ENCODE measurements at regions not wholly inside any gene's neighbourhood (a gene's known extent, or its start where the extent isn't known, plus 50 kb on each side); places are given as distances from the start of the nearest gene placed in this dataset.

DNA sequence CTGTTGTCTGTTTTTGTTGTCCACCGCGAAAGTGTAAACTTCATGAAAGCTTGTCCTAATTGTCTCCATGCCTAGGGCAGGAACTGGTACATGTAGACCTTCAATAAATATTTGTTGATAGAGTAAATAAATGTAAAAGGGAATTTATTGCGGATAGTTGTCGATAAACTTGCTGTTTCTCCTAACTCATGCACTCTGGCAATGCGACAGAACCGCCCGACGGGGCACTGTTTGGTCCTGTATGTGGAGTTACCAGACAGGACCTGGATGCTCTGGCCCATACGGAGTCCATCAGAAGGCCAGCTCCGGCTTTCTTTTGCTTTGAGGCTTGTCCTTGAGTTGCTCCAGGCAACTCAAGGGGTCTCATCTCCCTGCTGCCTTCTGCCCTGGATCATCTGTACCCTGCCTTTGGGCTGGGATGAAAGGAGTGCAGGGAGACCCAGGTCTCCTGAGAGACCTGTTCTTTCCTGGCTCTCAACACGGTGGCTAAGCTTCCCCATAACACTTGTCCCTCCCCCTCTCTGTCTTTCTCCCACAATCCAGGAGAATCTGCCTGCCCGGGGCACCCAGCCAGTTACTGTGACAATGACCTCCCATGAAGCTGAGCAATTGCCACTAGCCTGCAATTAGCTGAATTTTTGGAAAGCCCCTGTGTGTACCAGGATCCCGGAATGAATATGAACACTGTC, 149.5 kb upstream of the PTCH1 start:
- no peak for DNase-seq

DNA sequence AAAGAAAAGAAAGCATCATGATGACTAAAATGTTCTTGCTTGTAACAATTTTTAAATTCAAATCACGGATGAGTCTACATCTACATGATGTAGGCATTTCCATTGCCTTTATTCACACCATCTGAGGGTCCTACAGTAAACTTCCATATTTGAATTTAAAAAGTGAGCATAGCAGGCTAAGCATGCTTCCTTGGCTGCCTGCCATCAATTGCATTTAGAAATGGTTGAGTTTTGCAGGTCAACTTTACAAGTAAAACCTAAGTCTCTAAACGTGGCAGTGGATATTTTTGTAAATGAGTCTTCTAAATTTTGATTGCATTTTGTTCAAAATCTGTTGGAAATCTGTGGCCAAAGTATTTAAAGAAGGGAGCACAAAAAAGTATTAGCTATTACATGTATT, 136.5 kb upstream of the PTCH1 start:
- no peak for DNase-seq

DNA sequence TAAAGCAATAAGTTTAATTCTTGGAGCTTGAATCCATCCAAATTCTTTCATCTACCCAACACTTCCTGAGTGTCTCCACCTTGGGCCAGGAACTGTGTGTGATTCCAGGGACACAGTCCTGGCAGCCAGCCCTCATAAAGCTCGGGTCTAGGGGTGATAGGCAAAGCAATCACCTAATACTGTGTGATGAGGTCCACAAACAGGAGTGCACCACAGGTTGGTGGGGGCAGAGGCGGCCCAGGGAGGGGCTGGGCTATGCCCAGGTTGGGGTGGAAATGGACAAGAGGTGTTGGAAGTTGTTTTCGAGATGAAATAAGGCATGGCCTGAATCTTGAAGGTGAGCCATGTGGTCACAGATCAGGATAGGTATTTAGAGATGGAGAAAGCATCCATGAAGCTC, 133.9 kb upstream of the PTCH1 start:
- no peak for DNase-seq

DNA sequence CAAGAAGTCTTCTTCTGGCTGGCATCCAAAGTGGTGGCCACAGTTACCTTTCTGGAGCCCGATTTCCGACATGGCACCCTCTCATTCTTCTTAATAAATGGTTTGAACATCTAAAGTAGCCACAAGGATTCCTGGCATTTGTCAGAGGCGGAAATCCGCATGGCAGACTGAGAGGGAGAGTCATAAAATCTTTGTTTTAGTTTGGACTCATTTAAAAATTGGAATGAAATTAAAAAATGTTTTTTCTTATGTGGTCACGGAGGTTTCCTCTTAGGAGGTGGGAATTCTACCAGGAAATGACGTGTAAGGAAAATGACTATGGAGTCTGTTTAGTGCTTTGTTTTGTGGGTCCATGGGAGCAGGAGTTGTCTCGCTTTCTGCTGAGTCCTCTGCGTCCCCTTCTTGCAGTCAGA, 133.0 kb upstream of the PTCH1 start:
- DNase-seq: no peak

DNA sequence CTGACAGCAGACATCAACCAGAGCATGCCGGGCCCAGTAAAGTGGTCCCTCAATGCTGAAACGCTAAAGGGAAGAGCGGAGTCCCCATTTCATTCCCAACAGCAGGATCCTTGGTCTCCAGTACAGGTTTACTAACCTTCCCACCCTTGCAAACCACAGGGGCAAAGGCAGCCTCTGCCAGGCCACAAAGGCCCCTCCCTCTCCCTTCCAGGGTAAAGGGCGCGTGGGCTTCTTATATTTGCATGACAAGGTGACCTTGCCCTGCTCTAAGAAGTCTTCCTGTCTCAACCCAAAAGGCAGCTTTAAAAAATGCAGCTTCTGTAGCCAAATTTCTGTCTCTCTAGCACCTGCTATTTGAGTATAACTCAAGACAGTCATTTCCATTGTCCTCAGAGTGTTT, 131.5 kb upstream of the PTCH1 start:
- DNase-seq: no peak

DNA sequence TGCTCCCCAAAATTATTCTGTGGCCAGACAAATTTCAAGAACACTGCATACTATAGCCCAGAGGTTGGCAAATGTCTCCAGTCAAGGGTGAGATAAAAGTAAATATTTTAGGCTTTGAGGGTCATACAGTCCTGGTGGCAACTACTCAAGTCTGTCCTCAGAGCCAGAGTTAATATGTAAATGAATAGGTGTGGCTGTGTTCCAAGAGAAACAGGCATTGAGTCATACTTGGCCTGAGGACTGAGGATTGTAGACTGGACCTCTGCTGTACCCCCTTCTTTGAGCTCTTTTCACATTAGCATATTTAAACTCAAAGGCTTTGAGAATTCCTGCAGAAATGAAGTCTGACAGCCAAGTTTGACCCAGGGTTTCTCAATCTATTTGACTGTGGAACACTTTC, 129.2 kb upstream of the PTCH1 start:
- DNase-seq: no peak

DNA sequence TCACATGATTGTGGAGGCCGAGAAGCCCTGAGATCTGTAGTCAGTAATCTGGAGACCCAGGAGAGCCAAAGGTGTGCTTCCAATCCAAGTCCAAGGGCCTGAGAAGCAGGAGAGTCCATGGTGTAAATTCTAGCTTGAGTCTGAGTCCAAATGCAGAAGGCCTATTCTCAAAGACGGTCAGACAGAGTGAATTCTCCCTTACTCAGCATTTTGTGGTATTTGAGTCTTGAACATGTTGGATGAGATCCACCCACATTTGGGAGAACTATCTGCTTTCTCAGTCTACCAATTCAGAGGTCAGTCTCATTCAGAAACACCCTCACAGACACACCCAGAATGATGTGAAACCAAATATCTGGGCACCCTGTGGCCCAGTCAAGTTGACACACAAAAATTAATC, 128.8 kb upstream of the PTCH1 start:
- DNase-seq: no peak

DNA sequence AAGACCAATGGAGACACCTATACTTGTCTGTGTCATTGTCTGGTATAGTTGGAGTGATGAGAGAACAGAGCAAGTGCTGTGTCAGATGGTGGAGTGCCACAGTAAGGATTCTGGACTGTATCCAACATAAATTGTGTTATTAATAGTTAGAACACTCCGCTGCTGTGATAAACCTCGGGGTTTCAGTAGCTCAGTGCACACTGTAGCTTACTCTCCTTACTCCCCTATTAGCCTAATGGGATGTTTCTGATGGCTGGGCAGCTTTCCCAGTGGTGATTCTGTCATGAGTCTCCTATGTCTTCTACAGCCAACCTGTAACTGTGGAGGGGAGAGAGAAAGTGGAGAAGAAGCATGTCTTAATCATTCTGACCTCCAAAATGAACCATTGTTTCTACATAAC, 127.6 kb upstream of the PTCH1 start:
- no peak for DNase-seq

DNA sequence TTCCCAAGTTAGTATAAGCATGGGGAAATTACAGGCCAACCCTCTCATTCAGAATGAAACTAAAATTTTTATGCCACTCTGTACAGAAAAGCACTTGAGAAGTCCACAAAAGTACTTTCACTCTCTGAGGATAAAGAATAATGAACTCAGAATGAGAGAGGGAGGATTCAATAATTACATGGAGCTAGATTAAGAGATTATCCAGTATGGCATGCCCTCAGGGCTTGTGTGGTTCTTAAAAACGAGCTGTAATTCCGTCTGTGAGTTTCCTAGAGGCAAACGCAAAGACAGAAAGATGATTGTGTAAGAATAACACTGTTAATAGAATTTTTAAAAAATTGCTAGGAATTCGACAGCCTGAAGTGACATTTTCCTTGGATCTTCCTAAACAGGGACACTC, 126.8 kb upstream of the PTCH1 start:
- DNase-seq: no peak

DNA sequence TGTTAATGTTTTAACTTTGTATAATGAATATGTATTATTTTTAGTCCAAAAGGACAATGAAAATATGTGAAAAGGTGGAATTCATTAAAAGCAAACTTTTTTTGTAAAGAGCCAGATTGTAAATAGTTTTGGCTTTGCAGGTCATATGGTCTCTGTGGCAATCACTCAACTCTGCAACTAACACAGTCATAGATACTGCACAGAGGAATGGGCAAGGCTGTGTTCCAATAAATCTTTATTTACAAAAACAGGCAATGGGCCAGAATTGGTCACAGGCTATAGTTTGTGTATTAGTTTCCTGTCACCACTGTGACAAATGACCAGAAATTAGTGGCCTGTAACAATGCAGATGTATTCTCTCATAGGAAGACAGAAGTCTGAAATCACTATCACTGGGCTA, 125.4 kb upstream of the PTCH1 start:
- no peak for DNase-seq

DNA sequence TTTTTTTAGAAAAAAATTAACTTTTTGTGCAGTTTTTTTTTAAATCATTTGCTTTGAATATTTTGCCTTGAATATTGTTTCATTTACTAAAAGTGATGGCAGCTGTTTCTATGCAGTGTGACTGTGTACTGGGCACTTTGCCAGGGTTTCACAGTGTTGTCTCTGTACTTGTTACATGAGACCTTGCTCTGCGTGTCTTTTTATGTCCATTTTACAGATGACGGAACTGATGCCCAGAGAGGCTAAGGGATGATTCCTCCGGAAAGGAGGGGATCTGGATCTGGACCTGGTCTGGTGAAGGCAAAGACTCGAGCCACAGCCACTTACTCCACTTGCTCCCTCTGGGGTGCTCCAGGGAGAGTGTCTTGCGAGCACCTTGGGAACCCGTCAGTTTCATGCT, 124.8 kb upstream of the PTCH1 start:
- no peak for DNase-seq

DNA sequence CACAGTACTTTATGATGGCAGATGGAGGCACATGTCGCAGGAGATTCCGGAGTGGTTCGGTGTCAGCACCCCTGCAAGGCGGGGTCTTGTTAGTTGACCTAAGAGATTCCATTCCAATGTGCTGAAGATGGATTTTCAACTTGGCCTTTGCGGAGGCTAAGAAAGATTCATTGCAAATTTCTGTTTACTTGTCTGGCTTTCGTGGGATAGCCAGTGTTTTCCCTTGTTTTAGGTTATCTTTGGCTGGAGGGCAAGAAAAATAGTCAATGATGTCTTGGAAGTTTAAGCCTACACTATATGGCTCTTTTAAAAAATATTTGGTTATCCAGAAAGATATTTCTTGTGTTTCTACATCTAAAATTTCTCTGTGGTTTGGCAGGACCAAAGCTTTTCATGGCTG, 123.6 kb upstream of the PTCH1 start:
- DNase-seq: peak; percentile 11

DNA sequence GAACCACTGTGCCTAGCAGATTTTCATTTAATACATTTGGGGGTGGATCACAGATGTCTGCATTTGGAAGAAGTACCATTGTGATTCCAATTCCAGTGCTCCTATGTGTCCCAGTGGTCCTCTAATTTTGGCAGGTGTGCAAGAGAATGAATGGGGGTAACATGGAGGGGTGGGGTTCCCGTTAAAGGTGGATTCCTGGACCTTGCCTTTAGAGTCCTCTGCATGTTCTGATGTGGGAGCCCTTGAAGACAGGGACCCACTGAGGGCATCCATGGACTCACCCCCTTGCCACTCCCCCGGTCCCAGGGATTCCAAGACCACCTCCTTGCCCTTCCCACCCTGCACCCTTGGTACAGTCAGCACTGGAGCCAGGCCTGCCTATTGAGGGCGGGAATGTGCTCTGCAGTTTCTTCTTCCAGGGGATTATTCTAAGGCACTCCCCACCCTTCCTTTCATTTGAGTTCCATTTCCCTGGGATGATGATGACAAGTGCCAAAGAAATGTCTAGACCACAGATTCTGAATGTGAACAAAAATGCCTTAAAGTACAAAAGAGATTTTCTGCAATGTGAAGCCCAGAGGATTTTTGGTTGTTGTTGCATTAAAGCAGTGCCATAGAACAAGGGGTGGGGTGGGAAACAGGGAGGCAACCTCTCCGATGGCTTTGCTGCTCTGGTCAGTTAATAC, 119.4 kb upstream of the PTCH1 start:
- DNase-seq: no peak

DNA sequence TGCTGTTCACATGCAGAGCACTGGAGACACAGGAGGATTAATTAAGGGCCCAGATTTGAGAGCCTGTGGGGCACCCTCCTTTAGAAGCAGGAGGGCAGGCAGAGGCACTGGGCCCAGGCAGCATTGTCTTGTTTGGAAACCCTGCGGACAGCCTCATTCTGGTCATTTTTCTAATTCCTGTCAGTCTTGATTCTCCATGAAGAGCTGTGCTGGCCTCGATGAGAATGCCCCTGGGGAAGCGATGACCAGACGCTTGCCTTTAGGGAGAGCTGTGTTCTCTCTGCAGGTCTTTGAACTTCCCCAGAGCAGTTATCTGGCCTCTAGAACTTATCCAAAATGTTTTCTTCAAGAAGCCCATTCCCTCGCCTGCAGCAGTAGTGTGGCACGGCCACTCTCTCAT, 117.8 kb upstream of the PTCH1 start:
- peak; percentile 24 for DNase-seq

DNA sequence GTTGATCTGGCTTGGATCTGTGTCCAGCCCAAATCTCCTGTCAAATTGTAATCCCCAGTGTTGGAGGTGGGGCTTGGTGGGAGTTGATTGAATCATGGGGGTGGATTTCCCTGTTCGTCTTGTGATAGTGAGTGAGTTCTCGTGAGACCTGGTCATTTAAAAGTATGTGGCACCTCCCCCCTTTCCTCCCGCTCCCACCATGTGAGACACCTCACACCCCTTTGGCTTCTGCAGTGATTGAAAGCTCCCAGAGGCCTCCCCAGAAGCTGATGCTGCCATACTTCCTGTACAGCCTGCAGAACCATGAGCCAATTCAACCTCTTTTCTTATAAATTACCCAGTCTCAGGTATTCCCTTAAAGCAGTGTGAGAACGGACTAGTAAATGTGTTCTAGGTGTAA, 117.3 kb upstream of the PTCH1 start:
- no peak for DNase-seq

DNA sequence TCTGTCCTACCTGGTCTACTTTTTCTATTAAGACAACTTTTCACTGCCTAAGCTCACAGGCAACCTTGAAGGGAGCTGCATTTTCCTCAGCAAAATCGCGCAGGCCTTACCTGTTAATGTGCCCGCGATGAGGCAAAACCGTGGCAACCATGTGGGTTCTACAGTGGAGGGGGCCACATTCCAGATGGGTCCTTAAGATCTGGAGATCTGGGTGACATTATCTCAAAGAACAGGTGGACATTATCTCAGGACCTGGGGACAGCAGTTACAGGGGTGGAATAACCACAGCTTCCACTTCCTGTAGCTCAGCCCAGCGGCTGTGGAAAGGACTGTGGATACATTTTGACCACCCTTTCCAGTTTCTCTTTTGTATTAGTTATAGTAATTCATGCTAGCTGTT, 112.8 kb upstream of the PTCH1 start:
- DNase-seq: no peak

DNA sequence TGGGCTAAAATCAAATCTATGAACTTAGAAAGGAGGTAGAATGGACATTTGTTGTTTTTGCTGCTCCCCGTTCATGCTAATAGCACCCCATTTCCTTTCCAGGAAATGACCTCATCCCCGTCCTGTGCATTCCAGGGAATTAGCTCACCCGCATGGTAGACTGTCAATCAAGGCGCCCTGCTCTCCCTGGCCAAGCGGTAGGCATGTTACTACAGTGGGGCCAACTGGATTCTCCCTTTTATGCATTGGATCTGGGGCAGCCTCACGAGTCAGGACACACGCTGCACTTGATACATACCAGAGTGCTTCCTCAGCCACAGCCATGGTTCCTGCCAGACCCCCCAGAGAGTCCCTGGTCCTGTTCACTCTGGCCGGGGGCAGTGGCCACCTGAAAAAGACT, 111.0 kb upstream of the PTCH1 start:
- DNase-seq: no peak

DNA sequence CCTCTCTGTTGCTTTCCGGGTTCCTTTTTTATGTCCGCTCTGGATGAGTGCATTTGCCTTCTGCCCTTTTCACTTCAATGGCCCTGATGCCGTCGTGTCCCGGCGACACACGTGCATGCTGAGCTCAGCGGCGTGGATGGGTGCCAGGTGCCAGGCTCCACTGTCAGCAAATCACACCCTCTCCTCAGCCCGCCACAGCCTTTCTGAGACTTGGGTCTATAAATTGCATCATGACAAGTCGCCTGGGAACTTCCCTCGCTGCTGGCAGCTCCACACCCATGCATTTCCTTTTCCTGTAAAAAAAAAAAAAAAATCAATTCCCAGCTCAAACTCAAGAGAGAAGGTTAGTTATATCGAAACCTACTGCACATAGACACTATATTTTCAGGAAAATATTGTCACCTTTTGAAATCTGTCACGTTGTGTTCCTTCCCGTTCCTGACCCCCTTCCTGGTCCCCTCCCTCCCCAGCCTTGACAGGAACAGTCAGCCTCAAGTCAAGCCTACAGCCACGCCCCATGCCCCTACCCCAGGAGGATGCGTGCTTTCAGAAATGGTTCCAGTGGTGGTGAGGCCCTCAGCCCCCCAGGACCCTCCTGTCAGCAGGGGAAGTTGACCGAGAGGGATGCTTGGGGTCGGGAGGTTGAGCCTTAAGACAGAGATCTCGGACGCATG, 110.3 kb upstream of the PTCH1 start:
- DNase-seq: no peak

DNA sequence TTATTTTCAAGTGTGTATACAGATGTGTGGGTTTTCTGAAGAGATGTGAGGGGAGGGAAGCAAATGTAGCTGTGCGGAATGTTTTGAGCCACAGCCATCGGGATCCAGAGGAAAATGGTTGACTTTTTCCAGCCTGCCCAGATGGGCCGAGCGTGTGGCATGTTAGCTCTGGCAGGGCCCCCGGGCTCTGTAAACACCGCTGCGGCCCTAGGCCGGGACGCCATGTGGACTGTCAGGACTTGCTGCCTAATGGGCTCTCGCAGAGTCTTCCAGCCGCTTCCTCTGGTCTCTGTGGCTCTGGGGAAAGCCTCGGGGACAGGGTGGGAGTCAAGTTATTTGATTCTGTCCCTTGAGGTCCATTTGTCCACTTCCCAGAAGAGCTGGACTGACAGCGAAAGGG, 109.6 kb upstream of the PTCH1 start:
- DNase-seq: no peak

DNA sequence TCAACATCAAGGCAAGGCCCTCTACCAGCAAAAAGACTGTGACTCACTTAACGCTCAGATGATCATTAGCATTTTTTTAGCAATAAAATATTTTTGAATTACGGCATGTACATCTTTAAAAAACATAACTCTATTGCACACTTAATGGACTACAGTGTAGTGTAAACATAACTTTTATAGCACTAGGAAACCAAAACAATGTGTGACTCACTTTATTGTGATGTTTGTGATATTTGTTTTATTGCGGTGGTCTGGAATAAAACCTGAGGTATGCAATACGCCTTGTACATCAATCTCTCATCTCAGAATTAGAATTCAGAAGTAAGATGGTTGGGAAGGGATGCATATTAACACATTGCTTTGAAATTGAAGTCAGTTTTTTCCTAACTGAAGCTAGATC, 106.9 kb upstream of the PTCH1 start:
- DNase-seq: no peak

DNA sequence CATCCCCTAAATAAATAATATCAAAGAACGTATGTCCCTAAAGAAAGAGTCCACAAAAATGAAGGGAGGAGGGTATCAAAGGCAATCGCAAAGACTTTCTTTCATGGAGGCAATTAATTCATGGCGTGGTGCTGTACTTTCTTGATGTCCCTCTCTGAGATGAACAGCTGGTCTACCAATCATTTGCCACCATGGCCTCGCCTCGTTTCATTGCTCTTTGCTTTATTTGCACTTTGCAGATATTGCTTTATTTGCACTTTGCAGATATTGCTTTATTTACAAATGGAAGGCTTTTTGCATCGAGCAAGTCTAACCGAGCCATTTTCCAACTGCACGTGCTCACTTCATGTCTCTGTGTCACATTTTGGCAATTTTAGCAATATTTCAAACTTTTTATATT, 104.0 kb upstream of the PTCH1 start:
- no peak for DNase-seq

DNA sequence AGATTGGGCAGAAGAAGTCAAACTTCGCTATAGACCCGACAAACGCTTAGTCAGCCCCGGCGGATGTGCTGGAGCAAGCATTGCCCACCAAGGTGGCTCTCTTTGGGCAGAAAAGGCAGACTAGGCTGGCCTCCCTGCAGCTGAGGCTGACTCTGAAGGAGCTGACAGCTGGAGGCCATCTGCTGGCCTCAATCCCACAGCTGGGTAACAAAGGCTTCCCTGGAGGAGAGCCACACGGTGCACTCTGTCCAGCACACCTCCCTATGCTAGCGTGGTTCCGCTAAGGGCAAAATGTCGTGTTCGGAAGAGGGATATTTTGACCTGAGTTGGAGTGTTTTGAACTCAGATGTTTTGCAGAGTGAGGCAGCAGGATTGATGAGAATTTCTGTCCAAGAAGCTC, 103.5 kb upstream of the PTCH1 start:
- peak; percentile 57 for DNase-seq

DNA sequence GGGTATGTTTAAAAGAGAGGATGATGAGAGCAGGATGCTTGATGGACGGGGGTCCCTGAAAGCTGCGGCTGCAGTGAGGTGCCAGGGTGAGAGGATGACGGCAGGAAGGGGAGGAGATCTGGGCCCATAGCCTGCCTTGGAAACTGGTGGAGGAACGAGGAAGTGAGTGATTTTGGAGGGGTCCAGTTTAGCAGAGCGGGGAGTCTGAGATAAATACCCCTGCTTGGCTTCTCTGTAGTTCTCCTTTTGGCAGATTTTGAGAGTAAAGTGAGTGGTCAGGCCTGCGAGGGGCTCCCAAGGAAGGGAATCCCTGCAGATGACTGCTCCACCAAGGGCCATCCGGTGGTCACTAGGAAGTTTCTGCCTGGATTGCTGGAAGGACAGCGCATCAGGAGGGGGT, 98.5 kb upstream of the PTCH1 start:
- no peak for DNase-seq

DNA sequence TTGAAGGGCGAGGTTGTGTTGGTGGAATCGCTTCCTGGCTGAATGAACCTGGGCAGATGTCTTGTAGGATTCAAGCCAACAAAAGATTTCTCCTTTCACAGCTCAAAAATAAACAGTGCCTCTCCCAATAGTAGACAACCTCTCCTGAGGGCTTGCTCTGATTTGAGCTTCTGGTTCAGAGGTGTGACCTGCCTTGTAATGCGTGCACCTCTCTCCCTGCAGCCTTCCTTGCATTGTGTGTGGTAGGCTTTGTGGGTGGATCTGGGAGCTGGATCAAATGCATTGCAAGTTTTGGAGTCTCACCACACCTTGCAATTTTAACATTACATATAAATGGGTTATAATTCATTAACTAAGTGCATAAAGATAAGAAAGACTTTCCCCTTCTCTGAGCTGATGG, 96.9 kb upstream of the PTCH1 start:
- no peak for DNase-seq

DNA sequence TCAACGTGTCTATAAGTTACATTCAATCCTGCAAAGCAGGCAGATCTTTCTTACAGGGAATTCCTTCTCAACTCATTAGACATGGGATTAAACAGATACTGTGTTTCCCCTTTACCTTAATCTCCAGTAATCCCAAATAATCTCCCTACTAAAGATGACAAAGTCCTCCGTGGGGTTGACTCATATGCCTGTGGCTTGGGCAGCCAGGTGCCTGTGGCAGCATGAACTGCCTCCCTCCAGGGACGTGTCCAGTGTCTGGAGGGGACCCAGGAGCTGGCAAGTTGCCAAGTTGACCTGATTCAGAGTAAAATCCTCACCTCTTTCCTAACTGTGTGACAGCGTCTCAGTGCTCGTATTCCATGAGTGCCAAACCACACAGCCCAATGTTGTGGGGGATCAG, 94.6 kb upstream of the PTCH1 start:
- no peak for DNase-seq

Measured in eye (tissue), 1 donor.